ENCODE measurements at regions not wholly inside any gene's neighbourhood (a gene's known extent, or its start where the extent isn't known, plus 50 kb on each side); places are given as distances from the start of the nearest gene placed in this dataset.

DNA sequence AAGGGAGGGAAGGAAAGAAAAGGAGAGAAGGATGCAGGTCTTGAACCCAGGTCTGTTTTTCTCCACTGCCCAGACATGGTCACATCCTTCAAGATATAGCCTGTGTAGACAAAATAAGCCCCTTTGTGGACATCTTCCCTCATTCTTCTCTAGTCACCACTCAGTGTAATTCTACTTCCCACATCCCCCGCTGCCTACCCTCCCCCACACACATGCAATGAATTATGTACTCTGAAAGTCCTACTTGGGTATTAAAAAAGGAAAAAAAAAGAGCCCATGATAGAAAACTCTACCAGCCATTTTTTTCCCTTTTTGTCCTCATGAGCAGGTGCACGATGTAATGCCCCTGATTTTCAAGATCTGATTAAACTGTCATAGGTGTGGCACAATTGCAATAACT, 346.0 kb downstream of the MN1 start:
- in situ Hi-C loops (cut with MboI; ENCODE audit: low pct_unique_long_range_greater_than_20kb, low sequenced_read_pairs): no loop called here
- DNase-seq: no peak

DNA sequence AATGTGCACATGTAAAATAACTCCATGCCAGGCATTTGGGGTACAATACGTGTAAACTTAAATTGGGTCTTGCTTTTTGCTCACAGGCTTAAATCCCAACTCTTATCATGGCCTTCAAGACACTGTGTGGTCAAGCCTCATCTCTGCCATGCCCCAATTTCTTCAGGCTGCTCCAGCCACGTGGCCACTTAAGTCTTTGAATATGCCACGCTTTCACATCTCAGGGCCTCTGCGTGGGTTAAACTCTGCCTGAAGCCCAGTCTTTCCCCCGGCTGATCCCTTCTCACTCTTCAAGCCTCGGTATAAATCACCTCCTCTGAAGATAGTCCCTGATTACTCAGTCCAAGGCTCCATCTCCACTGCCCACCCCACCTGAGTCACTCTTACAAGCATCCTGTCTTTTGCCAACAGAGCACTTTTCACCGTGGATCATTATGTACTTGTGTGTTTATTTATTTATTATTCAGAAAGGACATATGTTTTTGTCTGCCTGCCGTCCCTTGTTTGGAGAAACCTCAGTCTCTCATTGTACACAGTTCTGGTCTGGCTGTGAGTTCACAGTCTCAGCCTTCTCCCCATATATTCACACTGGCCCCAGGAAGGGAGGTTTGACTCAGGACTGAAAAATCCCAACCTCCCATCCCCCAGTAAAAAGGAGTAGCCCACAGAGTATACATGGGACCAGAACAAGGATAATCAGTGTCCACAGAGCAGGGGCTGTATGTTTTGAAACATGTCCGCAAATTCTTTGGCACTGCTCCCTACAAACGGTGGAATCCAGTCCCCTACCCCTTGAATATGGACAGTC, 344.7 kb downstream of the MN1 start:
- in situ Hi-C loops (cut with MboI; ENCODE audit: low pct_unique_long_range_greater_than_20kb, low sequenced_read_pairs): no loop called here
- DNase-seq: no peak

DNA sequence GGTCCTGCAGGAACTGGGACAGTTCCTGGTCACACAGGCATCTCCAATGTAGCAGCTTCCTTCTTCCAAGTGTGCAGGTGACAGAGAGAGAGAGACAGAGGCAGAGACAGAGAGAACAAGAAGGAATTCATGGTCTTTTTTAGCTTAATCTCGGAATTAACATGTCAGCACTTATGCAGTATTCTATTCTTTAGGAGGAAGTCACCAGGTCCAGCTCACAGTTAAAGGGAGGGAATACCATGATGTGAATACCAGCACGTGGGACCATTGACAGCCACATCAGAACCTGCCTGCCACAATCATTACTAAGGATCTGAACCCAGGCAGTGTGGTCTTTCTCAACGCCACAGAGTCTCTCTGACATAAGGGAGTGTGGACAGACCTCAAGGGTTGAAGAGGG, 341.6 kb downstream of the MN1 start:
- in situ Hi-C loops (cut with MboI; ENCODE audit: low pct_unique_long_range_greater_than_20kb, low sequenced_read_pairs): no loop called here
- no peak for DNase-seq

DNA sequence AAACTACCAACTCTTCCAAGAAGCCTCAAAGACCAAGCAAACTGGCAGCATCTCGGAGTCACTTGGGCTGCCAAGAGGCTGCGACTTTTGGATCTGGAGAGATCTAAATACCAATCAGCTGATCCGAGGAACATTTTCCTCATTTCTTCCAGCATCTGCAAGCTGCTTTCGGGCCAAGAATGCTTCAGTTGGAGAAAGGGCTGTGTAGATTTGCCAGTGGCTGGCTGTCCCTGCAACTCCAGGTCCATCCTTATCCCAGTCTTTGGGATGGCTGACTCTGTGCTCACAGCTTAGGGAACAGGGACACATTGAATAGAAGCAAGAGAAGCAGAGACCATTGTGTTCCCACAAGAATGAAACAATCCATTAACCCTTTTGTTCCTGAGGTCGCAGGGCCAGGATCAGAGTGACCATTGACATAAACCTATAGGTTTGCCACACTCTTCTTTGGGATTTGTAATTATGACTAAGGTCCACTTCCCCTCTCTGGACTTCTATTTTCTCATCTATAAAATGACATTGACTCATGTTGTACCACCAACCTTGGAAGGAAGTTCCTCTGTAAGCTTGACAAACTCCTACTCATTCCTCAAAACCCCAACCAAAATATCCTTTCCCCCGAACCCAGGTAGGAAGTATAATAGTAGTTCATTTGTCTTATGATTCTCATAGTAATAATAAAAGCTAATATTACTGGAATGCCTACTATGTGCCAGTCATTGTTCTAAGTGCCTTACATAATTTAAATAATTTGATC, 340.8 kb downstream of the MN1 start:
- in situ Hi-C loops (cut with MboI; ENCODE audit: low pct_unique_long_range_greater_than_20kb, low sequenced_read_pairs): no loop called here
- DNase-seq: no peak

- DNase-seq: no peak
- in situ Hi-C loops (cut with MboI; ENCODE audit: low pct_unique_long_range_greater_than_20kb, low sequenced_read_pairs): no loop called here
Observed at GRCh38 chr22:27461470-27461869, 340.1 kb downstream of the MN1 start.

DNA sequence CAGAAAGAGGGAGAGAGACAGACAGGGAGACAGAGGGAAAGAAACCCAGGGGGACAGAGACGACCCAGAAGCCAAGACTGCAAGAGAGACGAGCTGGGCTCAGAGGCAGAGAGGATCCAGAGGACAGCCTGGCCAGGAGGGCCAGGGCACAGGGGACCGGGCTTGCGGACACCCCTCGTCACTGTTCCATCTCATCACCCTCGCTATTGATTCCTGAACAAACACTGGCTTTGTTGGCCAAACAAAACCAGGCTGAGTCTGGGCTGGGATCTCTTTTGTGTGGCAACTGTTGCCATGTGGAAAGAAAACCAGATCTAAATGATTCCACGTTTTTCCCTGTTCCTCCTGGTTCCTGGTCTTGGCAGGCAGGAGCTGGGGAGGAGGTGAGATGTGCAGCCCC, 339.4 kb downstream of the MN1 start:
- in situ Hi-C loops (cut with MboI; ENCODE audit: low pct_unique_long_range_greater_than_20kb, low sequenced_read_pairs): no loop called here
- no peak for DNase-seq

DNA sequence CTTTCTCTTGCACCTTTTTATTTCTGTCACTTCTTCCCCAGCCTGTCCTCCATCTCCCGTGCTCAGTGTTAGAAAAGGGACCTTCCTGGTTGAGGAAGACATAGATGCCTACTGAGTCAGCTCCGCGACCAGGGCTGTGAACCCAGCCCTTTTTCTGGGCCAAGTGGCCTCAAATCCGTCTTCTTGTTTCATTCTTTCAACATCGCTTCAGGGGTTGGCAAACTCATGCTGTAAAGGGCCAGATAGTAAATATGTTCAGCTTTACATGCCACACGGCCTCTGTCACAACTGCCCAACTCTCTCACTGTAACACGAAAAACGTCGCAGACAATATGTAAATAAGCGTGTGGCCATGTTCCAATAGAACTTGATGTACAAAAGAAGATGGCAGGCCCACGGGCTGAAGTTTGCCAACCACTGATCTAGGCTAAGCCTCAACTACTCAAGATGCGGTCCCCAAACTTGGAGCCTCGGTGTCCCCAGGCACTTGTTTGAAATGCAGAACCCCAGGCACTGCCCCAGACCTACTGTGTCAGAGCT, 338.4 kb downstream of the MN1 start:
- in situ Hi-C loops (cut with MboI; ENCODE audit: low pct_unique_long_range_greater_than_20kb, low sequenced_read_pairs): no loop called here
- no peak for DNase-seq

DNA sequence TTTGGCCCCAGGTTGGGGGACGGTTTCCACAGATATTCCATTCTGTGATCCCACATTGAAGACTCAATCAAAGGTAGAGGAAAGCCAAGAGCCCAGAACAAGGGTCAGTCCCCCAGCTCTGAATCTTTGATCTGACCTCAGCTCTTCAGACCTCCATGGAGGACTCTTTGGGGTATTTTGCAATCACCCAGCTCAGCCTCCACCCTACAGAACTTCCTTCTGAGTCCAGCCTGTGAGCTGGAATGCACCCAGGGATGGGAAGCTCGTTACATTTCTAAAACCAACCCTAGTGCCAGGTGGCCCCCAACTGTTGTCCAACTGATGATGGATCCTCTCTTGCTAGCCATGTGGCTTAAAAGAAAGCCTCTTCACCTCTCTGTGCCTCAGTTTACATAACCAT, 335.3 kb downstream of the MN1 start:
- in situ Hi-C loops (cut with MboI; ENCODE audit: low pct_unique_long_range_greater_than_20kb, low sequenced_read_pairs): no loop called here
- DNase-seq: no peak

GRCh38 chr22:27466778-27467438, 334.6 kb downstream of the MN1 start:
- no peak for DNase-seq
- in situ Hi-C loops (cut with MboI; ENCODE audit: low pct_unique_long_range_greater_than_20kb, low sequenced_read_pairs): no loop called here

DNA sequence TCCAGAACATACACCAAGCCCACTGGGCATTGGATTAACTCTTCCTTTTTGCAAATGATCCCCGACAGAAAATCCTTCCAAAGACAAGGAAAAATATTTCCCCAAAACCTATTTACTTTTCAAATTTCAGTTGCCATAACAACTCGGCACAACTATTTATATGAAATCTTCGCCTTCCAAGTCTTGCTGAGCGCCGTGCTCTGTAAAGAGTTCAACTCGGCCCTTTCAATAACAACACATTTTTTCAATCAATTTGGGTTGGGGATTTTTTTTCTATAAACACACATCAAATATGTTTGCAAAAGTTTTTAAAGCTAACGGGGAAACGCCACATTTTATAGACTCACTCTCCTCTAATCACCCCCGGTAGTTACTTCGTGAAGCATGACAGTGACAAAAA, 333.8 kb downstream of the MN1 start:
- in situ Hi-C loops (cut with MboI; ENCODE audit: low pct_unique_long_range_greater_than_20kb, low sequenced_read_pairs): no loop called here
- no peak for DNase-seq

DNA sequence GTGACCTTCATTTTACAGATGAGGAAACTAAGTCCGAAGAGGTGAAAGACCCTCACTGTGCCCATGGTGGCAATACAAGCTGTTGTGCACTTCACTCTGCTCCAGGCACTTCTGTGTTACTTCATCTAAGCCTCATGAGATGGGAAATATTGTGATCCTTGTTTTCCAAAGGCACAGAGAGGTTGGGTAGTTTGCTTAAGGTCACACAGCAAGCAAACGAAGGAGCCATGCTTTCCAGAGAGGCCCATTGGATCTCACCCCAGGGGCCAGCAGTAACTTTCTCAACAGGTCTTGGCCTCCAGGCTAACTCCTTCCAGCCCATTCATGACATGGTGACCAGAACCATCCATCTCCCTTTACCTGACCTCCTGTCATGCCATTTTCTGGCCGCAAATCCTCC, 332.8 kb downstream of the MN1 start:
- in situ Hi-C loops (cut with MboI; ENCODE audit: low pct_unique_long_range_greater_than_20kb, low sequenced_read_pairs): no loop called here
- DNase-seq: no peak

DNA sequence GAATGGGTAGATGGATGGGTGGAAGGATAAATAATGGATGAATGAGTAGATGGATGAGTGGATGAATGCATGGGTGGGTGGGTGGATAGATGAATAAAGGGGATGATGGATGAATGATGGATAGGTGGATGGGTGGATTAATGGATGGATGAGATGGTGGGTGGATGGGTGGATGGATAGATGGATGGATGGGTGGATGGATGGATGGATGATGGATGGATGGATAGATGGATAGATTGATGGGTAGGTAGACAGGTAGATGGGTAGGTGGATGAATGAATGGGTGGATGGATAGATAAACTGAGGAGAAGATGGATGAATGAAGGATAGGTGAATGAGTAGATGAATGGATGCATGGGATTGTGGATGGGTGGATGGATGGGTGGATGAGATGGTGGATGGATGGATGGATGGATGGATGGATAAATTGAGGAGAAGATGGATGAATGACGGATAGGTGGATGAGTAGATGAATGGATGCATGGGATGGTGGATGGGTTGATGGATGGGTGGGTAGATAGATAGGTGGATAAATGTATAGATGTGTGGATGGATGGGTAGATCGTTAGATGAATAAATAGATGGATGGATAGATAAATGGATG, 331.3 kb downstream of the MN1 start:
- in situ Hi-C loops (cut with MboI; ENCODE audit: low pct_unique_long_range_greater_than_20kb, low sequenced_read_pairs): no loop called here
- no peak for DNase-seq

- in situ Hi-C loops (cut with MboI; ENCODE audit: low pct_unique_long_range_greater_than_20kb, low sequenced_read_pairs): no loop called here
- no peak for DNase-seq
Observed at GRCh38 chr22:27472975-27473374, 328.6 kb downstream of the MN1 start.

- DNase-seq: no peak
- in situ Hi-C loops (cut with MboI; ENCODE audit: low pct_unique_long_range_greater_than_20kb, low sequenced_read_pairs): no loop called here
Observed at GRCh38 chr22:27473533-27473932, 328.0 kb downstream of the MN1 start.

- no peak for DNase-seq
- in situ Hi-C loops (cut with MboI; ENCODE audit: low pct_unique_long_range_greater_than_20kb, low sequenced_read_pairs): no loop called here
Observed at GRCh38 chr22:27474112-27474571, 327.4 kb downstream of the MN1 start.

DNA sequence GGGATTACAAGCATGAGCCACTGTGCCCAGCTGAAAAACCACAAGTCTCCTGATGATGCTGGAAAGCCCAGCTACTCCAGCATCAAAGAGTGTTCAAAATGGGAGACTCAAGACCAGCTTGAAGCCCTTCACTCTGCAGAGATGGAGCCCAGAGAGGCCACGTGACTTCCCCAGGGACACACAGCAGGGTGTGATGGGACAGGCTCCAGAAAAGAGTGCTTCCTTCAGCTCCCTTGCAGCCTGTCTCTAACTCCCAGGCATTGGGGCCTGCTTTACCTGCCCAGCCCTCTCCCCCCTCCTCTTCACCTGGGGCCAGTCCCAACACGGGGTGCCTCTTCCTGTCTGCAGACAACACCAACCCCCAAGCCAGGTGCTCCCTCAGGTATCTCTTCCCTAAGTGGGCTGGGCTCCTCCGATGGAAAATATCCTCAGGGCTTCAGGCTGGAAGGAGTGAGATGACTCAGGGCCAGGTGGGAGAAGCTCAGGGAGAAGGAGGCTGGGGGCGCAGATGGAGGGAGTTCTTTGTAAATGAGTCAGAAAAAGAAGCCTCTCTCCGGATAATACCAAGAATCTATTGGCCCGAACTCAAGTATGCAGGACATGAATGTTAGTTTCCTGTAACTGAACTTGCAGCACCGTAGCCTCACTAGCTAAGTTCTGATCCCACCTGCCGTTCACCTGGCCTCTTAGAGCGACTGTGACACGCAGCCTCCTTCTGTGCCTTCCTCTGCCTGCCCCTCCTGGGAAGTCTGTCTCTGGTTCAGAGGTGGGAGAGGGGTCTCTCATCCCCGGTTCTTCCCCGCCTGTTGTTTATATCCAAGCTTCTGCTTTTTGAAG, 326.6 kb downstream of the MN1 start:
- in situ Hi-C loops (cut with MboI; ENCODE audit: low pct_unique_long_range_greater_than_20kb, low sequenced_read_pairs): no loop called here
- DNase-seq: no peak

GRCh38 chr22:27475548-27475897, 326.0 kb downstream of the MN1 start:
- in situ Hi-C loops (cut with MboI; ENCODE audit: low pct_unique_long_range_greater_than_20kb, low sequenced_read_pairs): no loop called here
- DNase-seq: no peak

- in situ Hi-C loops (cut with MboI; ENCODE audit: low pct_unique_long_range_greater_than_20kb, low sequenced_read_pairs): no loop called here
- DNase-seq: no peak
Observed at GRCh38 chr22:27476318-27476717, 325.2 kb downstream of the MN1 start.

DNA sequence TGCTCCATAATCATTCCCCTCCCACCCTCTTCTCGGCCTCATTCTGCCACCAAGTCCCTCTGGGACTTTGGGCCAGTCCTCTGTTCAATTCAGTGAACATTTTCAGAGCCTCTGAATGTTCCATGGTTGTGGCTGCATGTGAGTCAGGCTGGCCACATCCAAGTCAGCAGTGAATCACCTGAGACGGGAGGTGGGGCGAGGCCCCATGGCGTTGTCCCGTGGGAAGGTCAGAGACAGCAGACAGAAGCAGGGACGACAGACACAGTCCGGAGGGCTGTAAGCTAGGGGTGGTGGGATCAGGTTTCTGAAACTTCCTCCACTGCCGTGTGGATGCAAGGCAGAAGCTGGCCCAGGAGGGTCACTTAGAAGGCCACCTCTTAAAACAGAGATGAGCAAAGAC, 324.8 kb downstream of the MN1 start:
- DNase-seq: no peak

More for the DNA sequence above, 324.8 kb downstream of the MN1 start:
- in situ Hi-C loops (cut with MboI; ENCODE audit: low pct_unique_long_range_greater_than_20kb, low sequenced_read_pairs): no loop called here
